ENCODE measurements at regions not wholly inside any gene's neighbourhood (a gene's known extent, or its start where the extent isn't known, plus 50 kb on each side); places are given as distances from the start of the nearest gene placed in this dataset.

DNA sequence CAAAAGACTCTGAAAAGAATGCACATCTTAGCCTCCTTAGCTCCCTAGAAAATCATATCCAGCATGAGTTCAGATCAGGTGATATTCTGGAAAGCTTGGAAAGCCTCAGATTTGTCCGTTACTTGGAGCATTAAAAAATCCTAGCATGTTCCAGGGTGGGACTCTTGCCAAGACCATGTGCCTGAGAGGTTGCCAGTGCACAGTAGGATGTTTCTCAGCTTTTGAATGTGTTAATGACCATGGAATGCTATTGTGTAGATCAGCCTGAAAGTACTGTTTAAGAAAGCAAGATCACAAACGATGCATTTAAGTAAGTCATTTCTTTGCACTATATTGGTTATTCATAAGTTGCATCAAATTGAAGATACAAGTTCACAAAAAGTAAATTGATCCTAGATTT lies 230.5 kb downstream of the ETNK1 start:
- ATAC-seq (no peak), DNase-seq (ENCODE audit: low read depth, low spot score) (no peak), FAIRE-seq (no peak)
- Histone ChIP-seq H3K27me3 (replicated peaks in 1 of 2; ENCODE audit: control insufficient read depth in 2 of 2, insufficient read depth in 2 of 2, low read length in 1 of 2) (no peaks in the 10 kb centered on the region; a peak in 1 of 4 replicates), H3K4me2 (ENCODE audit: control insufficient read depth, insufficient read depth) (no peak overlapping the region), H3K9me3 (replicated peaks; ENCODE audit: control insufficient read depth, insufficient read depth, low read length) (no peaks in the 10 kb centered on the region), H3K79me2 (ENCODE audit: control insufficient read depth, insufficient read depth, low read length) (no peaks in the 10 kb centered on the region), H3K36me3 (ENCODE audit: control insufficient read depth in 2 of 2, insufficient read depth in 2 of 2, low read length in 1 of 2) (no peaks in the 10 kb centered on the region), H2AFZ (ENCODE audit: control insufficient read depth, low read depth, low read length) (no peak overlapping the region), H3K9ac (ENCODE audit: control insufficient read depth, insufficient read depth, low read length) (no peak overlapping the region), H4K20me1 (ENCODE audit: control insufficient read depth, insufficient read depth) (no peaks in the 10 kb centered on the region), H3K27ac (ENCODE audit: control insufficient read depth, insufficient read depth) (no peak overlapping the region), H3K4me3 (no peak overlapping the region), H3K4me1 (ENCODE audit: control insufficient read depth, insufficient read depth, low read length) (no peaks in the 10 kb centered on the region)
- ChIA-PET RAD21 (ENCODE audit: unreplicated experiment) (interaction anchor here (0.9 to 3.0 kb wide), 3 partner anchors 145 to 1923 kb away, joined by 3 to 12 read pairs (median 3); no protein-coding TSS in a partner anchor), CTCF (interaction anchor here (0.8 to 3.8 kb wide), 7 partner anchors 46 to 348 kb away, joined by 3 to 31 read pairs (median 6); no protein-coding TSS in a partner anchor), SMC1A (ENCODE audit: uncharacterized antibody, unreplicated experiment) (interaction anchor here (1.3 to 1.5 kb wide), 2 partner anchors 15 to 169 kb away, joined by 3 read pairs; no protein-coding TSS in a partner anchor), POLR2A (no interaction called here)
- 16% methylated on average over 2 of the region's 2 CpGs for WGBS (ENCODE audit: insufficient coverage, insufficient replicate concordance, low lambda C conversion rate, missing lambda C conversion rate)
- intact Hi-C loops (cut with micrococcal nuclease; ENCODE audit: unreplicated experiment): no loop called here
- in situ Hi-C loops (cut with MboI): no loop called here
- no peak for TF ChIP-seq DPF2 (IDR thresholded peaks at IDR 0.05)
- TF ChIP-seq SREBF2 (IDR thresholded peaks at IDR 0.05; ENCODE audit: low read length): no peak
- TF ChIP-seq TCF7 (IDR thresholded peaks at IDR 0.05; ENCODE audit: borderline replicate concordance): no peak
- no peak for TF ChIP-seq IKZF2 (IDR thresholded peaks at IDR 0.05)
- TF ChIP-seq, protein P1, sequence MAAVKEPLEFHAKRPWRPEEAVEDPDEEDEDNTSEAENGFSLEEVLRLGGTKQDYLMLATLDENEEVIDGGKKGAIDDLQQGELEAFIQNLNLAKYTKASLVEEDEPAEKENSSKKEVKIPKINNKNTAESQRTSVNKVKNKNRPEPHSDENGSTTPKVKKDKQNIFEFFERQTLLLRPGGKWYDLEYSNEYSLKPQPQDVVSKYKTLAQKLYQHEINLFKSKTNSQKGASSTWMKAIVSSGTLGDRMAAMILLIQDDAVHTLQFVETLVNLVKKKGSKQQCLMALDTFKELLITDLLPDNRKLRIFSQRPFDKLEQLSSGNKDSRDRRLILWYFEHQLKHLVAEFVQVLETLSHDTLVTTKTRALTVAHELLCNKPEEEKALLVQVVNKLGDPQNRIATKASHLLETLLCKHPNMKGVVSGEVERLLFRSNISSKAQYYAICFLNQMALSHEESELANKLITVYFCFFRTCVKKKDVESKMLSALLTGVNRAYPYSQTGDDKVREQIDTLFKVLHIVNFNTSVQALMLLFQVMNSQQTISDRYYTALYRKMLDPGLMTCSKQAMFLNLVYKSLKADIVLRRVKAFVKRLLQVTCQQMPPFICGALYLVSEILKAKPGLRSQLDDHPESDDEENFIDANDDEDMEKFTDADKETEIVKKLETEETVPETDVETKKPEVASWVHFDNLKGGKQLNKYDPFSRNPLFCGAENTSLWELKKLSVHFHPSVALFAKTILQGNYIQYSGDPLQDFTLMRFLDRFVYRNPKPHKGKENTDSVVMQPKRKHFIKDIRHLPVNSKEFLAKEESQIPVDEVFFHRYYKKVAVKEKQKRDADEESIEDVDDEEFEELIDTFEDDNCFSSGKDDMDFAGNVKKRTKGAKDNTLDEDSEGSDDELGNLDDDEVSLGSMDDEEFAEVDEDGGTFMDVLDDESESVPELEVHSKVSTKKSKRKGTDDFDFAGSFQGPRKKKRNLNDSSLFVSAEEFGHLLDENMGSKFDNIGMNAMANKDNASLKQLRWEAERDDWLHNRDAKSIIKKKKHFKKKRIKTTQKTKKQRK (IDR thresholded peaks at IDR 0.05; ENCODE audit: low read depth, low read length): no peak
- TF ChIP-seq, protein P2, sequence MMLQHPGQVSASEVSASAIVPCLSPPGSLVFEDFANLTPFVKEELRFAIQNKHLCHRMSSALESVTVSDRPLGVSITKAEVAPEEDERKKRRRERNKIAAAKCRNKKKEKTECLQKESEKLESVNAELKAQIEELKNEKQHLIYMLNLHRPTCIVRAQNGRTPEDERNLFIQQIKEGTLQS (IDR thresholded peaks at IDR 0.05; ENCODE audit: borderline replicate concordance, extremely low read depth, low read depth, low read length): no peak
- no peak for TF ChIP-seq JUNB (IDR thresholded peaks at IDR 0.05)
- TF ChIP-seq ATF7 (IDR thresholded peaks at IDR 0.05; ENCODE audit: low read depth): no peak
- TF ChIP-seq STAT1 (conservative IDR thresholded peaks at IDR 0.05): no peak
- TF ChIP-seq CHD1 (IDR thresholded peaks at IDR 0.05; ENCODE audit: low read depth, low read length): no peak
- no peak for TF ChIP-seq MXI1 (IDR thresholded peaks at IDR 0.05; ENCODE audit: low read depth, low read length)
- TF ChIP-seq, protein P3, sequence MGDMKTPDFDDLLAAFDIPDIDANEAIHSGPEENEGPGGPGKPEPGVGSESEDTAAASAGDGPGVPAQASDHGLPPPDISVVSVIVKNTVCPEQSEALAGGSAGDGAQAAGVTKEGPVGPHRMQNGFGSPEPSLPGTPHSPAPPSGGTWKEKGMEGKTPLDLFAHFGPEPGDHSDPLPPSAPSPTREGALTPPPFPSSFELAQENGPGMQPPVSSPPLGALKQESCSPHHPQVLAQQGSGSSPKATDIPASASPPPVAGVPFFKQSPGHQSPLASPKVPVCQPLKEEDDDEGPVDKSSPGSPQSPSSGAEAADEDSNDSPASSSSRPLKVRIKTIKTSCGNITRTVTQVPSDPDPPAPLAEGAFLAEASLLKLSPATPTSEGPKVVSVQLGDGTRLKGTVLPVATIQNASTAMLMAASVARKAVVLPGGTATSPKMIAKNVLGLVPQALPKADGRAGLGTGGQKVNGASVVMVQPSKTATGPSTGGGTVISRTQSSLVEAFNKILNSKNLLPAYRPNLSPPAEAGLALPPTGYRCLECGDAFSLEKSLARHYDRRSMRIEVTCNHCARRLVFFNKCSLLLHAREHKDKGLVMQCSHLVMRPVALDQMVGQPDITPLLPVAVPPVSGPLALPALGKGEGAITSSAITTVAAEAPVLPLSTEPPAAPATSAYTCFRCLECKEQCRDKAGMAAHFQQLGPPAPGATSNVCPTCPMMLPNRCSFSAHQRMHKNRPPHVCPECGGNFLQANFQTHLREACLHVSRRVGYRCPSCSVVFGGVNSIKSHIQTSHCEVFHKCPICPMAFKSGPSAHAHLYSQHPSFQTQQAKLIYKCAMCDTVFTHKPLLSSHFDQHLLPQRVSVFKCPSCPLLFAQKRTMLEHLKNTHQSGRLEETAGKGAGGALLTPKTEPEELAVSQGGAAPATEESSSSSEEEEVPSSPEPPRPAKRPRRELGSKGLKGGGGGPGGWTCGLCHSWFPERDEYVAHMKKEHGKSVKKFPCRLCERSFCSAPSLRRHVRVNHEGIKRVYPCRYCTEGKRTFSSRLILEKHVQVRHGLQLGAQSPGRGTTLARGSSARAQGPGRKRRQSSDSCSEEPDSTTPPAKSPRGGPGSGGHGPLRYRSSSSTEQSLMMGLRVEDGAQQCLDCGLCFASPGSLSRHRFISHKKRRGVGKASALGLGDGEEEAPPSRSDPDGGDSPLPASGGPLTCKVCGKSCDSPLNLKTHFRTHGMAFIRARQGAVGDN (IDR thresholded peaks at IDR 0.05): no peak
- TF ChIP-seq PAX5 (IDR thresholded peaks at IDR 0.05; ENCODE audit: borderline replicate concordance, low read depth, low read length): no peak
- BruUV-seq (replicated peaks): no TSS peak
